MCF 10A (cell line): ENCODE measurements at regions not wholly inside any gene's neighbourhood (a gene's known extent, or its start where the extent isn't known, plus 50 kb on each side); places are given as distances from the start of the nearest gene placed in this dataset.
A peak's percentile ranks its signal among the peaks of the same experiment; 100 is the strongest.

Source experiments
- BruUV-seq: library from RNA; stranded (reverse); fragments of 400-500 nt; replicated peaks from 2 replicates; lab custom pipeline; 2021; lab: Mats Ljungman, UMichigan
- CTCF ChIA-PET: fragments of 300-600 bp; sonication (Branson Sonifier 250); formaldehyde crosslinking; extraction: SDS; loops from one replicate; lab custom pipeline; 2021; ENCODE audit warnings: antibody characterized with exemption, inconsistent platforms; lab: Yijun Ruan, JAX
- POLR2A ChIA-PET: fragments of 300-600, 350-650 bp; sonication (Branson Sonifier 250); formaldehyde crosslinking; extraction: SDS; loops from one replicate; lab custom pipeline; 2020; ENCODE audit warnings: antibody characterized with exemption, inconsistent platforms; lab: Yijun Ruan, JAX
- DNase-seq: peaks from one replicate; pipeline ENCODE4 v3.0.0-alpha.2; 2018; ENCODE audit not compliant: unreplicated experiment
- H3K27ac Mint-ChIP-seq: one replicate; pipeline ENCODE4 v1.8.0; 2022; ENCODE audit warnings: mild to moderate bottlenecking, low read depth, mixed read lengths; ENCODE audit not compliant: unreplicated experiment
- H3K27me3 Mint-ChIP-seq: one replicate; pipeline ENCODE4 v1.8.0; 2022; ENCODE audit warnings: mixed read lengths; ENCODE audit not compliant: insufficient read depth, unreplicated experiment
- H3K36me3 Mint-ChIP-seq: one replicate; pipeline ENCODE4 v1.8.0; 2022; ENCODE audit warnings: mild to moderate bottlenecking, moderate library complexity, mixed read lengths; ENCODE audit not compliant: insufficient read depth, unreplicated experiment
- H3K4me1 Mint-ChIP-seq: one replicate; pipeline ENCODE4 v1.8.0; 2022; ENCODE audit warnings: mixed read lengths; ENCODE audit not compliant: insufficient read depth, unreplicated experiment
- H3K4me3 Mint-ChIP-seq: one replicate; pipeline ENCODE4 v1.8.0; 2022; ENCODE audit warnings: mild to moderate bottlenecking, moderate library complexity, mixed read lengths; ENCODE audit not compliant: unreplicated experiment
- H3K9me3 Mint-ChIP-seq: one replicate; pipeline ENCODE4 v1.8.0; 2022; ENCODE audit warnings: mixed read lengths; ENCODE audit not compliant: unreplicated experiment
- CTCF ChIP-seq: fragments of 200-600 bp; IDR thresholded peaks from one replicate; pipeline ENCODE4 v1.8.0; 2022; ENCODE audit warnings: antibody characterized with exemption, mild to moderate bottlenecking; ENCODE audit not compliant: unreplicated experiment
- intact Hi-C: fragments of 100-400 bp; cut with micrococcal nuclease; formaldehyde crosslinking; loops from 2 replicates; pipeline ENCODE4 v1.14.1; 2022

GRCh38 chr3:111331912-111332311 lies 210.1 kb upstream of the CD96 start:
- Mint-ChIP-seq H3K27ac (no peak overlapping the region), H3K4me3 (no peak overlapping the region), H3K4me1 (peaks cover 14% of the 10 kb centered on the region), H3K27me3 (no peaks in the 10 kb centered on the region), H3K36me3 (no peaks in the 10 kb centered on the region), H3K9me3 (no peaks in the 10 kb centered on the region)
- ChIA-PET CTCF (no interaction called here), POLR2A (interaction anchor here (0.7 to 1.3 kb wide), 2 partner anchors 9 to 138 kb away, joined by 3 read pairs; no protein-coding TSS in a partner anchor)
- no peak for DNase-seq
- intact Hi-C loops: no loop called here
- BruUV-seq: no TSS peak
- no peak for TF ChIP-seq CTCF

- no peaks in the 10 kb centered on the region for H3K27me3 Mint-ChIP-seq
- no peak for TF ChIP-seq CTCF
- intact Hi-C loops: no loop called here
- ChIA-PET CTCF (interaction anchor here (0.6 to 1.2 kb wide), 3 partner anchors 10 to 250 kb away, joined by 3 to 6 read pairs (median 3); no protein-coding TSS in a partner anchor), POLR2A (interaction anchor here (0.7 to 1.3 kb wide), 2 partner anchors 10 to 132 kb away, joined by 3 read pairs; no protein-coding TSS in a partner anchor)
- H3K36me3 Mint-ChIP-seq: no peaks in the 10 kb centered on the region
- H3K4me3 Mint-ChIP-seq: no peak overlapping the region
- H3K27ac Mint-ChIP-seq: no peak overlapping the region
- H3K4me1 Mint-ChIP-seq: peaks cover 14% of the 10 kb centered on the region
- H3K9me3 Mint-ChIP-seq: no peaks in the 10 kb centered on the region
- no TSS peak for BruUV-seq
- no peak for DNase-seq
These were observed 209.4 kb upstream of the CD96 start for GRCh38 chr3:111332488-111333080.

GRCh38 chr3:111333642-111334041 lies 208.4 kb upstream of the CD96 start:
- Mint-ChIP-seq H3K4me3 (no peak overlapping the region), H3K9me3 (no peaks in the 10 kb centered on the region), H3K27ac (no peak overlapping the region), H3K4me1 (peaks cover 23% of the 10 kb centered on the region), H3K36me3 (no peaks in the 10 kb centered on the region), H3K27me3 (no peaks in the 10 kb centered on the region)
- intact Hi-C loops: no loop called here
- POLR2A ChIA-PET: no interaction called here
- BruUV-seq: no TSS peak
- no peak for TF ChIP-seq CTCF
- DNase-seq: peak; percentile 6
- CTCF ChIA-PET: interaction anchor here (1.2 kb wide), 1 partner anchor 252 kb away, joined by 6 read pairs; no protein-coding TSS in a partner anchor

GRCh38 chr3:111335512-111336303 lies 206.3 kb upstream of the CD96 start:
- no peak overlapping the region for H3K4me3 Mint-ChIP-seq
- H3K27me3 Mint-ChIP-seq: no peaks in the 10 kb centered on the region
- BruUV-seq: no TSS peak
- H3K9me3 Mint-ChIP-seq: peaks cover 6% of the 10 kb centered on the region
- peaks cover 23% of the 10 kb centered on the region for H3K4me1 Mint-ChIP-seq
- intact Hi-C loops: loop anchor here (5.0 kb wide), 1 partner anchor 323 kb away; no protein-coding TSS in a partner anchor
- no peak for TF ChIP-seq CTCF
- no peak overlapping the region for H3K27ac Mint-ChIP-seq
- ChIA-PET POLR2A (interaction anchor here (0.6 kb wide), 1 partner anchor 12 kb away, joined by 3 read pairs; no protein-coding TSS in a partner anchor), CTCF (interaction anchor here (0.5 to 1.8 kb wide), 4 partner anchors 15 to 1804 kb away, joined by 4 to 5 read pairs (median 4); no protein-coding TSS in a partner anchor)
- H3K36me3 Mint-ChIP-seq: no peaks in the 10 kb centered on the region
- no peak for DNase-seq
